Fibroblast of skin of right biceps (primary cell): ENCODE measurements at regions not wholly inside any gene's neighbourhood (a gene's known extent, or its start where the extent isn't known, plus 50 kb on each side); places are given as distances from the start of the nearest gene placed in this dataset.

Experiments used
- DNase-seq: peaks from one replicate; pipeline ENCODE4 v3.0.0-alpha.2; 2013

DNA sequence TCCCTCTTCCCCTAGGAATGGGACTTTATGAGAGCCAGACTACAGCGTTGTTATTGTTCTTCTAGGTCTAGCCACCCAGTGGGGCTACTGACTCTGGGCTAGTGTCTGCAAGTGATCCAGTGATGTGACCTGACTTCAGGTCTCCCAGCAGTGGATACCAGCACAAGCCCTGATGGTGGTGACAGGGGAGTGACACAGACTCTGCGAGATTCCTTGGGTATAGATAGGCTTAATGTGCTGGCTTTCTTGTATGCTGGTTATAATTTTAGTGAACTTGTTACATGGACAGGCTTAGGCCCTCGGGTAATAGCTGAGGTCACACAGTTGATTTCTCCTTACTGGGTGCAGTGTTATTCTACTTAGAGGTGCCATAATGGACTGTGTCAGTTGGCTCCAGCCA is 106.9 kb downstream of the TBC1D30 start:
- no peak for DNase-seq

DNA sequence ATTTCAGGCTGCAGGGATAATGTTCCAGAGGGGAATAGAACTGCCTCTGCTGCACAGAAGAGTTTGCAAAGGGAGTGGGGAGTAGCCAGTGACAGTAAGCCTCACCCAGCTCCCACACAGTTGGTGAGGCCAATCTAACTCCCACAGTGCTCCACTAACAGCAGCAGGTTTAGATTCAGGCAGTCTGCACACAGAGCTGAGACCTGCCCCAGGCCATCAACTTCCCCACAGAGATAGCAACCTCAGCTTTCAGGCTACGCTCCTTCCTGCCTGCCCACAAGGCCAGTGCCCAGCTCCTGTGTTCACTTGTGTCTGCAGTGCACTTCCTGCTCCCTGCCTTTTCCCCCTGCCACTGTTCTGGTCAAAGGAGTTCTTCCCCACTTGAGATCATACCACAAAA is 107.5 kb downstream of the TBC1D30 start:
- no peak for DNase-seq

DNA sequence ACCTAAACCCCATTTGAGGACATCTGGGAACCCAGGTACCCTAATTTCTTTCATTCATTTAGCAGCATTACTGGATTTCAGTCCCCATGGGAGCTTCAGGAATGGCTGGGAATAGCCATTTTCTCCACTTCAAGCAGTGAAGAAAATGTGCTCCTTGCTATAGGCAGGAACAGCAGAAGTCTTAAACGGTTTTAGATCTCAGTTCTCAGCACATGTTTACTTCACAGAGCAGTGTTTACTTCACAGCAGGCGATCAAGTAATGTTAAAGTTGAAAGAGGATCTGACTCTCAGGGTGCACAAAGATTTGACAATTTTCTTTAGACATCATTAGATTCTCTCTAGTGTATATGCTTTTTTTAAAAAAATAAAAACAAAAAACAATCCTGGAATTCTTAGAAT is 109.3 kb downstream of the TBC1D30 start:
- no peak for DNase-seq

DNA sequence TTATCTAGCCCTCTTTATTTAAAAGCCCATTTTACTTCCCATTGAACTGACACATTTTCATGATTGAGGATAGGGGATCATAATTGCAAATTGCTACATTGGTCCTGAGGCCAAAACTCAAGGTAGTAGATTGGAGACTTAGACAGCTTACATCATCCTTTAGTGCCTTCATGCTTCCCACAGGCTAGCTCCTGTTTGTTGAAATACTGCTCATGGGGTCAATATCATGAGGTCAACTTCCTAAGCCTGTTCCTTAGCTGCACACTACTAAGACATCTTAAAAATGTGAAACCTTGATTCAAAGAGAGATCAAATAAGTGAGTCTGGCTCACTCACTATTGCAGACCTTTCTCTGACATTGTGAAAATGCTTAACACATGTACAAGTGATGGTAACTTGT is 113.0 kb downstream of the TBC1D30 start:
- no peak for DNase-seq

DNA sequence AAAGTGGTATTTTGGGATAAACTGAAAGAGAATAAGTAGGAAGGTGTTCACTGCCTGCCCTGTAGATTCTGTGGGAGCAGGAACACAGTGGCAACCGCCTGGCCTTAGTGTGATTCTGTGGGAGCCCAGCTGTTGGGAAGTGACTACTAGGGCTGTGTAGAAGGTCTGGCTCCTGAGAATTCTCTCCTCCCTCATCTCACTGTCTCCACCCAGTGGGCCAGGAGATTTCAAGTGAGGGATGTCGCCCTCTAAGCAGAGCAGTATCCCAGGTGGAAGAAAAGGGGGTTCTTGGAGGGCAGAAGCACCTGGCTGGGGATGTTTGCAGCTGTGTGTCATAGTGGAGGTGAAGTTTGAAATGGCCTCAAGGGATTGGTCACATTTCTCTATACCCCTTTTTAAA is 113.7 kb downstream of the TBC1D30 start:
- DNase-seq = no peak

DNA sequence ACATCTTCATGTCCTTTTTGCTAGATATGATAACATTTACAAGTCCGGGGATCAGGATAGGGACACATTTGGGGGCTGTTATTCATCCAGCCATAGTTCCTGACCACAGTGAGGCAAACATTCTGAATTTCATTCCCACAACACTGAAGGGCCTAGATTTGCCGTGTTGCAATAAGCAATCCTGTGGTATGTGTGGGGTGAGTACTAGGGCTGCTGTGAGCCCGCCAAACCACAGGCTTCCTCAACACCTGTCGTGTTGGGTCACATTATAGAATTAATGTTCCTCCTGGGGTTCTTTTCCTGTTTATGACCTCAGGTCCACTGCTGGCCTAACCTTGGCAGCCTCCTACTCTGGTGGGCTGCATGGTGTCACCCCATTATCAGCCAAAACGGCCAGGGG is 119.2 kb downstream of the TBC1D30 start:
- peak; percentile 52 for DNase-seq

DNA sequence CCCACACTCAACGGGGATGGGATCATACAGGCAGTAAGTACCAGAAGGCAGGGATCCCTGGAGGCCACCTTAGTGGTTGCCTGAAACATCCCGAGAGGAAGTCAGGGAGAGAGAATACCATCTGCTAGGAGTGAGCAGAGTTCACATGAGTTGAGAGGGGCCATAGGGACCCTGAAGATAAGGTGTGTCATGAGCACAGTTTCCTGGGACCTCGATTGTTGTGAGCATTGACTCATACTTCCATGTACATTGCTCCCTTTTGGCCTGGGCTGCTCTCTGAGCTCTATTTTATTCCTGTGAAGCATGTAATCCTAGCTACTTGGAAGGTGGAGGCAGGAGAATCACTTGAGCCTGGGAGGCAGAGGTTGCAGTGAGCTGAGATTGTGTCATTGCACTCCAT is 120.5 kb downstream of the TBC1D30 start:
- DNase-seq = no peak

DNA sequence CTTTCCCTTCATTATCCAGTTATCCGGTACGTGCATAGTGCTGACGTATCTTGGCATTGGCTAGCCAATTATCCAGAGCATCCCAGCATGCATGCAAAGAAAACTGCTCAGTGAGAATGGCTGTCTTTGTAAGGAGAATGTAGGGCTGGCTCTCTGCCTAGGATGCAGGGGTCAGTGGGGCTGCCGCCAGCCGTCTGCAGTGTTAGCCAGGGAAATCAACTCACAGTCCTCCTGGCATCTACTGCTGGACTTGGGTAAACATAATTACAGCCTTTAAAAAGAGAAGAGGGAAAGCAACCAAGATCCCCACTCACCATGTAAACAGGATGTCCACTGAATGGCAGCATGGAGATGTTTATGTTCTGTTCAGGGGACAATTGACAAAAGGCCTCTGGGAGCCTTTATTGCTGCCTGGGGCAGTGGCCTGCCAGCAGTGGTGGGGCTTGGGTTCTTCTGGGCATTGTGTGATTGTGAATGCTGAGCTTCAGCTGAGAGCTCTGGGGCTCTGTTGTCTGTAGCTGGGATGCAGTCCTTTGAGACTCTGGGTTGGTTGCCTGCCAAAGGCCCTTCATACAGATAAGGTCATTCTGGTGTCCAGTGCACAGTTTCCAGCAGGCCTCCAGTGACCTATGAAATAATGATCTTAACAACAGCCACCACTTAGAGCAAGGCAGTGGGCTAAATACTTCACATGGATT is 121.8 kb downstream of the TBC1D30 start:
- DNase-seq = no peak

DNA sequence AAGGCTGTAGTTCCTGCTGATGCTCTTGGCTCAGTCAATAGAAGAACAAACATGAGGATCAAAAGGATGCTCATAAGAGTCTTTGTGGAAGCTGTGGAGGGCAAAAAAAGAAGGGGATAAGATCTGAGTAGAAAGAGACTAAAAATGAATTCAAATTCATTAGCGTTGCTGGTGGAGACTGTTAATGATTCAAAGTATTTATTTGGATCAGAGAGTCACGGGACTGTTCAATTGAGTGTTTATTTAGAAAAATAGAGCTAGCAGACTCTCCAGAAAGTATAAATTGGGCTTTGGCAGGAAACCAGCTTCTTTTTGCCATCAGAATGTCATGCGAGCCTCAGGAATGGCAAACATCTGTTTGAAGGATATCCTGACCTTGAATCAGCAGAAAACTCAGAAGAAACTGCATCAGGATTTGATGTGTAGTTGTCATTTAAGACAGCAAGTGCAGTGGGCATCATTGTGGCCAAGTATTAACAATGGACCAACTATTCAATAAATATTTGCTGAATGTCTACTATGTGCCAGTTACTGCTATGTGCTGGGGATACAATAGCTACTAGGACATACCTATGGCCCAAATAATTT is 126.4 kb downstream of the TBC1D30 start:
- DNase-seq = no peak

DNA sequence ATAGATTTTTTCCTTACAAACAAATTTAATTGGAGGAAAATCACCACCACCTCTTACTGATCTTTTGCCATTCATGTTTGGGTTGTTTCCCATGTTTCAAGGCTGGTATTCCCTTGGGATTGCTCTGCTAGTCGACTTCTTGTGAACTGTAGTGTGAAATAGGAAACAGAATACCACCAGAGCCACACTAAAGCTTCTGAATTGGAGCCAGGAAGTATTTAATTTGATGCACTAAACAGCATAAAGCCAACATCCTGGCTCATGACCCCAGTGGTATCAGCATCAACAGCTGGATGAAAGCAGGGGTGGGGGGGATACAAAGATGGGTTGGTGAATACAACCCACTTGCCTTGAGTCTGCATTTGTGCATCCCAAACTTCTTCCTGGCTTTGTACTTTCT is 127.5 kb downstream of the TBC1D30 start:
- no peak for DNase-seq

DNA sequence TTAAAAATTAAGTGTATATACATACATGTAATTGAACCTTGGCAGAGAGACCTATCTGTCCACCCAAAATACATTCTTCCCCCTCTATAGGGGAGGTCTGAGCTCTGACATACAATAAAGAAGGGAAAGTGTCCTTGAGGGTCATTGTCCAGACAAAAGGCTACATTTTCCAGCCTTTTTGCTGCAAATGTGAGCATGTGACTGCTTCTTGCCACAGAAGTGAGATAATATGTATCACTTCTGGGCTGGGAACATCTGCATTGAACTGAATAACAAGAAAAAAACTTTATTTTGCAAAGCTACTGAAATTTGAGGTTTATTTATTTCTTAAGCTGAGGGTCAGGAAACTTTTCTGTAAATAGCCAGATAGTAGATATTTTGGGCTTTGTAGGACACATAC is 131.3 kb downstream of the TBC1D30 start:
- DNase-seq = no peak

DNA sequence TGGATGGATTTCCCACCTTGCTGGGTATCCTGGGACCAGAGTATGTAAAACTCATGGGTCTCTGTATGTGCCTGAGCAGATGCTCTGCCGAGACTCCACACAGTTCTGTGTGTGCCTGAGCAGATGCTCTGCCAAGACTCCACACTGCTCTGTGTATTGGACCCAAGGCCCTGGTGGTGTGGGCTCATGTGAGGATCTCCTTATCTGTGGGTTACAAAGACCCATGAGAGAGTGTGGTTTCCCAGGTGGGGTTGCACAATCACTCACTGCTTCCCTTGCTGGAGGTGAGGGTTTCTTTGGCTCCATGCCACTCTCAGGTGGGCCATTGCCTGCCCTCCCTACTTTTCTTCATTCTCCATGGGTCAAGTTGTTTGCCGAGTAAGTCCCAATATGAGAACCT is 141.5 kb downstream of the TBC1D30 start:
- DNase-seq = no peak

DNA sequence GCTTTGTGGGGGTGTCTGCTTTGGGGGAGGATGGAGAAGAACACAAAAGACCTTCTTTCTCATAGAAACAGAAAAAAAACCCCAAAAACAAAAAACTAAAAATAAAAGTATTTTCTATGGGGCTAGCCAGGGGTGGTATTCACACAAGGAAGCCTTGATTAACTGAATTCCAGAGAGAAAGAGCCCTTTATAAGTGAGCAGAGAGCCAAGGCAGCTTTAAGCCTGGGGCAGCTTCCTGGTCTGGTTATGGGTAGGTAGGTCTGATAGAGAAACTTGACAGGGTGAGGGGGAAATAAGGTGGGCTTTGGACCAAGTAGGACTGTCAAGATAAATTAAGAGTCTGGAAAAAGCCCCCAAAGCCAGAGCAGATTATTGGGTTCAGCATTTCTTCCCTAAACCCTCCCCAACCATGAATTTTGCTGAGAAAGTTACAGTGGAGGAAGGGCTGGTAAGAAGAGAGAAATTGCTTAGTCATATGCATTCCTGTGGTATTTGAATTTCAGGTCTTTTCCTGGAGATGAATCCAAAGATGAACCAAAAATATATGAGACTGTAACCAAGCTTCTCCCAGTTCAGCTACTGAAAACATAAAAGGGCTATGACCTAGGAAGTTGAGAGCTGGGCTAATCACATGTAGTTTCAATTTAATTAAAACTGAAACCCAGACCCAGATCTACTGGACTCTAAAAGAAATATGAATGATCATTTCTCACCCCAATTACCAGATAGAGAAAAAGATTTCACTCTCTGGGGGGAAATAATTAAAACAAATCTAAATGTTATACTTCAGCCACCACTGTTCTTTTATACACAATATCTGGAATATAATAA is 144.8 kb downstream of the TBC1D30 start:
- DNase-seq = peak; percentile 4

DNA sequence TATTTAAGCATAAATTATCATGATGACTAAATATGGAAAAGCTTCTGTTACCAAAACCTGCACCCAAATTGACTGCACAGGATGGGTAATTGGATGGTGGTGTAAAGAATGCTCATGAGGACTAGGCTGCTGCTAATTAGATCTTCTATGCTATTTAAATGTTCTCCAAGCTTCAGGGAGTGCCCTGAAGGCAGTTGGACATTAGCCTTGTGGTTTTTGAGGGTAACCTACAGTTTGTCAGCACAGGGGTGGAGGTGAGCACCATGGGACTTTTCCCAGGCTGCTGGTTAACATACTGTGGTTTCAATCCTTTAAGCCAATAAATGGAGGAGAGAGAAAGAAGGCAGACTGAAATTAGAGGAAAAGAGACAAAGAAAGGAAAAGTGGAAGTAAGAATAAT is 145.0 kb downstream of the WIF1 start:
- no peak for DNase-seq

DNA sequence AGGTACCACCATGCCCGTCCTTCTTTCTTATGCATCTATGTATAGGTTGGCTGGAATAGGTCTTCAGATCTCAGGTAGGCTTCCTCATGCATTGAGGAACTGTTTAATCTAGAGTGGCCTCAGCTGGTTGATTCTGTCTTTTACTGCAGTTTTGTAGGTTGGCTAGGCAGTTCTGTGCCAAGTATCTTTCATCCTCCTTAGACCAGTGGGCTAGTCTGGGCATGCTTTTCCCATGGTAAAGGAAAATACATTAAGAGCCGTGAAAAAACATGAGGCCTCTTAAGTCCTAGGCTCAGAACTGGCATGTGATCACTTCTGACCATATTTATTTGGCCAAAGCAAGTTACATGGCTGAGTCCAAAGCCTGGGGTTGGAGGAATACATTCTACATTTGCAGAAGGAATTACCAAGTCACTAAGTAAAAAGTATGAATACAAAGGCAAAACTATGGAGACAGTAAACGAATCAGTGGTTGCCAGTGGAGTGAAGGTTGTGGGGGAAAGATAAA is 137.3 kb downstream of the WIF1 start:
- no peak for DNase-seq

DNA sequence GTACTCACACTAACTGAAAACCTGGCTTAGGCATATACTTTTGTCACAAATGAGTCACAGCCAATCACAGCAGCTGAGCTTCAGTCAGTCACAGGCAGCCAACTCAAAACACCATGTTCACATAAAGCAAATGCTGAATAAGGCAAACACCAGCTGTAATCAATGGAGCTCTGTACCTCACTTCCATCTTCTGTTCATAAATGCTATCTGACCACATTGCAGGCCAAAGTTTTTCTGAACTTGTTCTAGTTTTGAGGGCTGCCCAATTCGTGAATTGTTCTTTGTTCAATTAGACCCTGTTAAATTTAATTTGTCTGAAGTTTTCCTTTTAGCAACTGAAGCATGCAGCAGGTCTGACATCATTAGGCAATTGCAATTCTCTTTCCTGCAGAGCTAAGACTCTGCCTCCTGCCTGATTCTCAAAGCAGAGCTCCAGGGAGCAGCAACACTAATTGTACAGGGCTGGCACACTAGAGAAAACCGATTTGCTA is 129.9 kb downstream of the WIF1 start:
- peak; percentile 10 for DNase-seq

DNA sequence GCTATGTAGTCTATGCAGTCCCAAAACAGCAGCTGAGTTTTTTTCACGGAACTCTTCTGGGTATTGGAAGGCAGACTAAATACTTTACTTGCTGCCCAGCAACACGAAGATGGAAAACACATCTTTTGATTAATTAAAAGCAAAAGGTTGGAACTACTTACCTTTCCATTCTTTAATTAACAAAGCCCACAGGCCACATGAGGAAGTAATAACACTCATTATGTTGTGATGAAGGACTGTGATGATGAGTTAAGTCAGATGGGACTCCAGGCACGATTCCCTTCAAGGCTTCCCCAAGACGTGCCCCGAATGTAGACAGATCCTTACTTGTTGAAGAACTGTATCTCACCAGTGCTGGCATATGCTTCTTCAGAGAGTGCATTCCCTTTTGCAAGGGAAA is 129.0 kb downstream of the WIF1 start:
- DNase-seq = no peak

DNA sequence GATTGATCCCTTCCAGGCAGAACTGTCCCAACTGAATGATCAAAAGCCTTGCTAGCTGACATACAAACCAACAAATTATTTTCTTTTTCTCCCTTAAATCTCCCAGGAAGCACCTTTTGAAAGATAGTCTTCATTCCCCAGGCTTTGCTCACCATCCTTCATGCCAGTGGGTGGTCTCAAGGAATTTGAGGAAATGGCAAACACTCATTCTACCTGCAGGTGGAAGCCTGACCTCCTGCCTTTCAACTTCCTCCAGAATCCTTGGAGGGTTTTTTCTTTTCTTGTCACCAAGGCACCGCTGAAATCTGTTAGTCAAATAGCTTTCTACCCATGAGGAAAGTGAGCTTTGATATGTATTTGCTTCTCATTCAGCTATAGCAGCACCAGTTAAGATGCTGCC is 128.5 kb downstream of the WIF1 start:
- DNase-seq = no peak

DNA sequence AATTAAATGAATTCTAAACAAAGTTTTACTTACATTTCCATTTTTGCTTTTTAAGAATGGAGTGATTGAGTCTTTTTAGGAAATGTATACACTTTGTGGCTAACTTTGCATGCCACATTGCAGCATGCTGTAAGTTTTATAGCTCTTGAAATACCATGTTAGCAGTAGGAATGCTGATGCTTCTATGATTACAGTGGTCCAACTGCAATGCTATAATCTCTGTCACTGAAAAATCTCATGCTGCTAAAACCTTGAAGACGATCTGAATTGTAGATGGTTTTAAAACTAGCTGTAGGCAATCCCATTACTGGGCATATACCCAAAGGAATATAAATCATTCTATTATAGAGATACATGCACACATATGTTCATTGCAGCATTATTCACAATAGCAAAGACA is 127.6 kb downstream of the WIF1 start:
- no peak for DNase-seq

DNA sequence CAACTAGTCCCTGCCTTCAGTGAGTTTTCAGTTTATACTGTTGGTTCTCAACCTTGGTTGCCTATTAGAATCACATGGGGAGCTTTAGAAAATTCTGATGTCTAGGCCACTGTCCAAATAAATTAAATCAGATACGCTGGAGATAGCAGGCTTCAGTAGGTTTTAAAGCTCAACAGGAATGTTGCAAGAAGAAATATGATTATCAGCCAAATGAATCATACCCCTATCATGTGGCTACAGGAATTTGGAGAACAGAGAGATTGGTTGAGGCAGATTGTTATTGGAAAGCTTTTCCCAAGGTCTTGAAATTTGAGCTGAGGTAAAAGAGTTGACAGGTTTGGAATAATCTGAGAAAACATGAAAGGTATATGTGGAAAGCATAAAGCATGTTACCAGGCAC is 125.3 kb downstream of the WIF1 start:
- DNase-seq = peak; percentile 12

DNA sequence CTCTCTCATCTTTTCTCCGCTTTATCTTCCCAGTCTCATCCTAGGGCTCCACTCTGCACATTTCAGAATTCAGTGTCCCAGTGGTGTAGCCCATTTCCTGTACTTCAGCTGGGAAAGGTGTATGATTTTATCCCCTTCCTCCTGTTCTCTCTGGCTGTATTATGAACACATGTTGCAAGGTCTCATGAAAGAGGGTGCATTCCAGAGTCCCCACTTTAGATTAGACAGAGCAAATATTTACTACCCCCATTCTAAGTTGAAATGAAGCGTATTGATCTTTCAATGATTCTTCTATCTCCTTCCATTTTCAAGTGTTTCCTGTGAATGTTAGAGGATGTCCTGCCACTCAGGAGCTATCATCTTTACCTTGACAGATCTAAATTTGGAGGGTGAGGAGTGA is 123.2 kb downstream of the WIF1 start:
- DNase-seq = no peak

DNA sequence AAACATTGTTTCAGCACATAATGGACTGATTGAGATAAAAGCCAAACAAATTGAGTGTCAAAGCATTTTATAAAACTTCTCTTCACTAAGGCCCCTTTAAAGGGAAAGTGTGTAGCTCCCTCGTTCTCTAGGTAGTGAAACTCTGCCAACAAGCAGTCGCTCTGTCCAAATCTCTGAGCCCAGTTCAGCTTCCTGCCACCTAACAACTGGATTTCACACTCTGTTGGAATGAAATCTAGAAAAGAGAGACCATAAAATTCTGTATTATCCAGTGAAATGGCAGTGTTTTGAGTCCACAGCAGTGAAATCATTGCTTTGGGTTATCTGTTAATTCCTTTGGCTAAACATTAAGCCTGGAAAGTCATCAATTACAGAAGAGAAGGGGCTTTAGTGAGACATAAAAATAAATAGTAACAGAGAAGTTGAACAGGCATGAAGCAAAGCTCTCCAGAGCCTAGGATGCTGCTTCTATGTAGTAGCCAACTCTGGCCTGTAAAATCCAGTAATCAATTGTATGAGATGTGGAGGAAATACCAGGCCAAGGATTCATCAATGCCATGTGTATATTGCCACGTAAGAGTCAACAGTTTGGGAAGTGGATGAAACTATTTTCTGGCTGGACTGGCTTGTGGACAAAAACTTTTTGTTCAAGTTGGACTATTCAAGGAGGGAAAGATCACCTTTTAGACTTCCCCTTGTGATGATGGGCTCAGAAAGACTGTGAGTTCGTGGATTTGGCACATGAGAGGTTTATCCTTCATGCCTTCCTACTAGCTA is 122.5 kb downstream of the WIF1 start:
- DNase-seq = peak; percentile 21

DNA sequence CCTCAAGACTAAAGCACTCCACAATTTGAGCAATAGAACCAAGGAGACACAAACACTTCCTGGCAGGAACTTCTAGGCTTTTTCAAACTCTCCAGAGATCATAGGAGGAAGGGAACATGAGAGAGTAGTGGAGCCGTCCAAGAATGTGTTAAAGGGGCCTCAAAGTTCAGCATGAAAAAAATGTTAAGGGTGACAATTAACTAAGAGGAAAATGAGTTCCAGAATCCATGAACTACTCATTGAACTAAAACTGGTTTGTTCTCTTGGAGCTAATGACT is 122.0 kb downstream of the WIF1 start:
- no peak for DNase-seq
